Ishikawa (cell line): ENCODE measurements at regions not wholly inside any gene's neighbourhood (a gene's known extent, or its start where the extent isn't known, plus 50 kb on each side); places are given as distances from the start of the nearest gene placed in this dataset.

Source experiments
- CREB1 ChIP-seq: IDR thresholded peaks from 2 replicates; pipeline ENCODE4 v1.6.1; 2012; ENCODE audit warnings: low read depth
- EP300 ChIP-seq: IDR thresholded peaks from 2 replicates; pipeline ENCODE4 v1.6.1; 2012; ENCODE audit warnings: borderline replicate concordance
- FOXM1 ChIP-seq: IDR thresholded peaks from 2 replicates; pipeline ENCODE4 v1.6.1; 2012; ENCODE audit warnings: low read depth, borderline replicate concordance
- MAX ChIP-seq: IDR thresholded peaks from 2 replicates; pipeline ENCODE4 v1.6.1; 2012
- RAD21 ChIP-seq: IDR thresholded peaks from 2 replicates; pipeline ENCODE4 v1.6.1; 2012; ENCODE audit warnings: low read depth
- REST ChIP-seq: IDR thresholded peaks from 2 replicates; pipeline ENCODE4 v1.6.1; 2012; ENCODE audit warnings: low read depth, mild to moderate bottlenecking
- TAF1 ChIP-seq: IDR thresholded peaks from 2 replicates; pipeline ENCODE4 v1.6.1; 2012; ENCODE audit warnings: low read depth, mild to moderate bottlenecking
- ZBTB7A ChIP-seq: IDR thresholded peaks from 2 replicates; pipeline ENCODE4 v1.6.1; 2012; ENCODE audit warnings: low read depth

- no peak for TF ChIP-seq ZBTB7A
- TF ChIP-seq TAF1, result no peak
- no peak for TF ChIP-seq REST
- TF ChIP-seq EP300, result no peak
- no peak for TF ChIP-seq MAX
- TF ChIP-seq RAD21, result no peak
- TF ChIP-seq CREB1, result no peak
- no peak for TF ChIP-seq FOXM1
Measured at GRCh38 chr6:153272201-153272980, 141.3 kb upstream of the RGS17 start.
